GM12875 (cell line): ENCODE measurements at regions not wholly inside any gene's neighbourhood (a gene's known extent, or its start where the extent isn't known, plus 50 kb on each side); places are given as distances from the start of the nearest gene placed in this dataset.

Experiments
- H3K4me3 ChIP-seq: one replicate; pipeline ENCODE4 v1.5.1; 2011; ENCODE audit warnings: low read depth, low read length, control low read depth
- CTCF ChIP-seq: IDR thresholded peaks from 2 replicates; pipeline ENCODE4 v1.5.1; 2011; ENCODE audit warnings: low read depth, mild to moderate bottlenecking, control low read depth, inconsistent platforms, low read length, moderate library complexity, borderline replicate concordance; ENCODE audit not compliant: insufficient read depth

GRCh38 chr7:125098377-125098970 is 168.8 kb upstream of the POT1 start:
- no peak for TF ChIP-seq CTCF
- H3K4me3 ChIP-seq, result no peak overlapping the region

- no peak overlapping the region for H3K4me3 ChIP-seq
- TF ChIP-seq CTCF, result no peak
Measured at GRCh38 chr7:125090596-125090995, 161.0 kb upstream of the POT1 start.

GRCh38 chr7:125089171-125089570 is 159.5 kb upstream of the POT1 start:
- no peak overlapping the region for H3K4me3 ChIP-seq
- TF ChIP-seq CTCF, result no peak

- no peak overlapping the region for H3K4me3 ChIP-seq
- no peak for TF ChIP-seq CTCF
Measured at GRCh38 chr7:125088555-125088954, 158.9 kb upstream of the POT1 start.

- no peak for TF ChIP-seq CTCF
- no peak overlapping the region for H3K4me3 ChIP-seq
Measured at GRCh38 chr7:125085084-125085483, 155.5 kb upstream of the POT1 start.

DNA sequence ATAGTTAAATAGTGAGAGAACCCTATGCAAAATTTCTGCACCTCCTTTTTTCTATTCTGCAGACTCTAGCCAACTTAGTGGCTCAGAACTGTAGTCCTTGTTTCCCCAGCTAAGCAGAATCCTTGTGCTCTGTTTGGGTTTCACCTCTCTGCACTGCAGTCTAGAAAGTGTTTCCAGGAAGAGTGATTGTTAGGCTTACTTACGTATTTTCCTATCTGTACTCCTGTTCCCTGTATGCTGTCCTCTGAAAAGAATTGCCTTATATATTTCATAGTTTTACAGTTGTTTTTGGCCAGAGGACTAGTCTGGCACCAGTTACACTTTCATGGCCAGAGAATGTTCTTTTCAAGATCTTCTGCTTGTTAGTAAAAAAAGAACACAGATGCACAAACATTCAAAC is 154.6 kb upstream of the POT1 start:
- no peak overlapping the region for H3K4me3 ChIP-seq
- TF ChIP-seq CTCF, result no peak

DNA sequence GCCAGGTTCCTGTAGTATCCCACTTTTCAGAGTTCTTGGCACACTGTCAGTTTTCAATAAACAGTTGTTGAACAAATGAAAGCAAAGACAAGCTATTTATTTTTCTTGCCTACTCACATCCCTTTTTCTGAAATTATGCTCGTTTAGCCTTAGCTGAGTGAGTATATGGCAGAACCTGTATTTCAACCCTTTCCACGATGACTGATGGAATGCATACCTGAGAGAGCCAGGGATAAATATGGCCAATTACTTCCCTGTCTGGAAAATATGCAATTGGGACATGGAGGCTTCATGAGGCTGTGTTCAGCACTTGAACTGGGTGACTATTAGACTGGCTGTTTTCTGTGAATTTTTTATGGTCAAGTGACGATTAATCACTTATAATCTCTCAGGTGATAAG is 144.5 kb upstream of the POT1 start:
- H3K4me3 ChIP-seq, result no peak overlapping the region
- TF ChIP-seq CTCF, result no peak
